HG02943 (cell line): ENCODE measurements at regions not wholly inside any gene's neighbourhood (a gene's known extent, or its start where the extent isn't known, plus 50 kb on each side); places are given as distances from the start of the nearest gene placed in this dataset.
"Not testable (repeated sequence)": the region's sequence is repeated elsewhere in the genome, so short reads cannot be mapped to it uniquely, and the experiment has no call there.

Experiments used
- ATAC-seq: cut with Tn5 transposase; IDR thresholded peaks from one replicate; pipeline ENCODE4 v1.9.1; 2021; ENCODE audit warnings: mild to moderate bottlenecking, low read depth, moderate library complexity; ENCODE audit not compliant: unreplicated experiment

GRCh38 chr4:23058165-23058776 lies 365.5 kb downstream of the GBA3 start:
- no peak for ATAC-seq

GRCh38 chr4:23041501-23041900 lies 348.8 kb downstream of the GBA3 start:
- ATAC-seq, result no peak

- ATAC-seq, result no peak
Observed at GRCh38 chr4:23040539-23040938, 347.8 kb downstream of the GBA3 start.

- no peak for ATAC-seq
Observed at GRCh38 chr4:23039818-23040217, 347.1 kb downstream of the GBA3 start.

- ATAC-seq, result no peak
Observed at GRCh38 chr4:23038626-23039491, 346.1 kb downstream of the GBA3 start.

- ATAC-seq, result no peak
Observed at GRCh38 chr4:23036921-23037495, 344.3 kb downstream of the GBA3 start.

- no peak for ATAC-seq
Observed at GRCh38 chr4:23036503-23036902, 343.8 kb downstream of the GBA3 start.

- no peak for ATAC-seq
Observed at GRCh38 chr4:23035521-23036056, 342.9 kb downstream of the GBA3 start.

GRCh38 chr4:23034731-23035130 lies 342.0 kb downstream of the GBA3 start:
- ATAC-seq, result no peak

GRCh38 chr4:23033796-23034195 lies 341.1 kb downstream of the GBA3 start:
- ATAC-seq, result no peak

- ATAC-seq, result no peak
Observed at GRCh38 chr4:23028875-23029274, 336.1 kb downstream of the GBA3 start.

- no peak for ATAC-seq
Observed at GRCh38 chr4:23023666-23024065, 330.9 kb downstream of the GBA3 start.

- ATAC-seq, result no peak
Observed at GRCh38 chr4:23023121-23023520, 330.4 kb downstream of the GBA3 start.

- ATAC-seq, result no peak
Observed at GRCh38 chr4:23022032-23022431, 329.3 kb downstream of the GBA3 start.

GRCh38 chr4:23021040-23021439 lies 328.3 kb downstream of the GBA3 start:
- ATAC-seq, result no peak

- not testable (repeated sequence) for ATAC-seq
Observed at GRCh38 chr4:23020399-23020798, 327.7 kb downstream of the GBA3 start.

- no peak for ATAC-seq
Observed at GRCh38 chr4:23016981-23017380, 324.2 kb downstream of the GBA3 start.

GRCh38 chr4:23015821-23016220 lies 323.1 kb downstream of the GBA3 start:
- ATAC-seq, result no peak

- no peak for ATAC-seq
Observed at GRCh38 chr4:23009093-23009492, 316.4 kb downstream of the GBA3 start.

- no peak for ATAC-seq
Observed at GRCh38 chr4:23006756-23007155, 314.0 kb downstream of the GBA3 start.

GRCh38 chr4:23005691-23006090 lies 313.0 kb downstream of the GBA3 start:
- no peak for ATAC-seq
